ENCODE measurements at regions not wholly inside any gene's neighbourhood (a gene's known extent, or its start where the extent isn't known, plus 50 kb on each side); places are given as distances from the start of the nearest gene placed in this dataset.
"Not testable (repeated sequence)": the region's sequence is repeated elsewhere in the genome, so short reads cannot be mapped to it uniquely, and the experiment has no call there.

- H3K4me3 ChIP-seq (ENCODE audit: low read length); DNase-seq; H3K9me3 ChIP-seq (replicated peaks; ENCODE audit: control insufficient read depth, low read depth, low read length); H3K36me3 ChIP-seq (ENCODE audit: control insufficient read depth, insufficient read depth, low read length); H3K27ac ChIP-seq (ENCODE audit: low read length); H3K27me3 ChIP-seq (ENCODE audit: control insufficient read depth, insufficient read depth, low read length); H3K4me1 ChIP-seq (ENCODE audit: control insufficient read depth, insufficient read depth, low read length): not testable (repeated sequence)
- 89% methylated on average over 12 of the region's 26 CpGs for WGBS (ENCODE audit: insufficient coverage)
Measured at GRCh38 chr7:6926193-6927174, 100.4 kb upstream of the CCZ1B start.

- H3K36me3 ChIP-seq (ENCODE audit: control insufficient read depth, insufficient read depth, low read length); H3K4me3 ChIP-seq (ENCODE audit: low read length); H3K27ac ChIP-seq (ENCODE audit: low read length); H3K4me1 ChIP-seq (ENCODE audit: control insufficient read depth, insufficient read depth, low read length); H3K27me3 ChIP-seq (ENCODE audit: control insufficient read depth, insufficient read depth, low read length); H3K9me3 ChIP-seq (replicated peaks; ENCODE audit: control insufficient read depth, low read depth, low read length); DNase-seq: not testable (repeated sequence)
- 90% methylated on average over 2 of the region's 8 CpGs for WGBS (ENCODE audit: insufficient coverage)
Measured at GRCh38 chr7:6927643-6928042, 101.6 kb upstream of the CCZ1B start.

GRCh38 chr7:6929588-6929987 lies 103.5 kb upstream of the CCZ1B start:
- H3K9me3 ChIP-seq (replicated peaks; ENCODE audit: control insufficient read depth, low read depth, low read length); H3K27me3 ChIP-seq (ENCODE audit: control insufficient read depth, insufficient read depth, low read length); H3K36me3 ChIP-seq (ENCODE audit: control insufficient read depth, insufficient read depth, low read length); H3K27ac ChIP-seq (ENCODE audit: low read length); H3K4me3 ChIP-seq (ENCODE audit: low read length); DNase-seq; H3K4me1 ChIP-seq (ENCODE audit: control insufficient read depth, insufficient read depth, low read length): not testable (repeated sequence)
- 95% methylated on average over 3 of the region's 7 CpGs for WGBS (ENCODE audit: insufficient coverage)

- not testable (repeated sequence) for H3K36me3 ChIP-seq (ENCODE audit: control insufficient read depth, insufficient read depth, low read length); H3K27ac ChIP-seq (ENCODE audit: low read length); H3K4me3 ChIP-seq (ENCODE audit: low read length); H3K27me3 ChIP-seq (ENCODE audit: control insufficient read depth, insufficient read depth, low read length); H3K4me1 ChIP-seq (ENCODE audit: control insufficient read depth, insufficient read depth, low read length); H3K9me3 ChIP-seq (replicated peaks; ENCODE audit: control insufficient read depth, low read depth, low read length)
- peak; percentile 9 for DNase-seq
- WGBS (ENCODE audit: insufficient coverage): 65% methylated on average over 5 of the region's 7 CpGs
Measured at GRCh38 chr7:6930081-6930635, 104.1 kb upstream of the CCZ1B start.

- not testable (repeated sequence) for H3K27me3 ChIP-seq (ENCODE audit: control insufficient read depth, insufficient read depth, low read length)
Measured at GRCh38 chr7:6930787-6931186, 104.7 kb upstream of the CCZ1B start.

GRCh38 chr7:6931456-6931855 lies 105.4 kb upstream of the CCZ1B start:
- H3K9me3 ChIP-seq (replicated peaks; ENCODE audit: control insufficient read depth, low read depth, low read length); H3K27me3 ChIP-seq (ENCODE audit: control insufficient read depth, insufficient read depth, low read length); DNase-seq; H3K4me3 ChIP-seq (ENCODE audit: low read length); H3K36me3 ChIP-seq (ENCODE audit: control insufficient read depth, insufficient read depth, low read length); H3K27ac ChIP-seq (ENCODE audit: low read length); H3K4me1 ChIP-seq (ENCODE audit: control insufficient read depth, insufficient read depth, low read length): not testable (repeated sequence)
- 91% methylated on average over 1 of the region's 7 CpGs for WGBS (ENCODE audit: insufficient coverage)

More at GRCh38 chr7:6930787-6931186, 104.7 kb upstream of the CCZ1B start:
- not testable (repeated sequence) for H3K36me3 ChIP-seq (ENCODE audit: control insufficient read depth, insufficient read depth, low read length); DNase-seq; H3K27ac ChIP-seq (ENCODE audit: low read length); H3K4me3 ChIP-seq (ENCODE audit: low read length); H3K9me3 ChIP-seq (replicated peaks; ENCODE audit: control insufficient read depth, low read depth, low read length); H3K4me1 ChIP-seq (ENCODE audit: control insufficient read depth, insufficient read depth, low read length)
- 5% methylated on average over 3 of the region's 11 CpGs for WGBS (ENCODE audit: insufficient coverage)

GRCh38 chr7:6933954-6934632 lies 108.0 kb upstream of the CCZ1B start:
- DNase-seq; H3K4me3 ChIP-seq (ENCODE audit: low read length); H3K27ac ChIP-seq (ENCODE audit: low read length); H3K9me3 ChIP-seq (replicated peaks; ENCODE audit: control insufficient read depth, low read depth, low read length); H3K27me3 ChIP-seq (ENCODE audit: control insufficient read depth, insufficient read depth, low read length); H3K36me3 ChIP-seq (ENCODE audit: control insufficient read depth, insufficient read depth, low read length); H3K4me1 ChIP-seq (ENCODE audit: control insufficient read depth, insufficient read depth, low read length): not testable (repeated sequence)
- WGBS (ENCODE audit: insufficient coverage): 86% methylated on average over 11 of the region's 17 CpGs

- Histone ChIP-seq H3K4me3 (ENCODE audit: low read length) (no peak overlapping the region), H3K36me3 (ENCODE audit: control insufficient read depth, insufficient read depth, low read length) (no peaks in the 10 kb centered on the region), H3K27ac (ENCODE audit: low read length) (no peak overlapping the region), H3K4me1 (ENCODE audit: control insufficient read depth, insufficient read depth, low read length) (no peaks in the 10 kb centered on the region), H3K9me3 (replicated peaks; ENCODE audit: control insufficient read depth, low read depth, low read length) (no peaks in the 10 kb centered on the region), H3K27me3 (ENCODE audit: control insufficient read depth, insufficient read depth, low read length) (no peaks in the 10 kb centered on the region)
- DNase-seq: no peak
- 81% methylated on average over 13 of the region's 21 CpGs for WGBS (ENCODE audit: insufficient coverage)
Measured at GRCh38 chr7:6934981-6935380, 108.9 kb upstream of the CCZ1B start.

- WGBS (ENCODE audit: insufficient coverage): no CpG with 5 or more reads among the region's 7 CpGs
- not testable (repeated sequence) for H3K27me3 ChIP-seq (ENCODE audit: control insufficient read depth, insufficient read depth, low read length); DNase-seq; H3K9me3 ChIP-seq (replicated peaks; ENCODE audit: control insufficient read depth, low read depth, low read length); H3K36me3 ChIP-seq (ENCODE audit: control insufficient read depth, insufficient read depth, low read length); H3K4me1 ChIP-seq (ENCODE audit: control insufficient read depth, insufficient read depth, low read length); H3K4me3 ChIP-seq (ENCODE audit: low read length); H3K27ac ChIP-seq (ENCODE audit: low read length)
Measured at GRCh38 chr7:6936626-6937025, 110.6 kb upstream of the CCZ1B start.

- H3K27me3 ChIP-seq (ENCODE audit: control insufficient read depth, insufficient read depth, low read length); H3K27ac ChIP-seq (ENCODE audit: low read length); H3K4me3 ChIP-seq (ENCODE audit: low read length); DNase-seq; H3K9me3 ChIP-seq (replicated peaks; ENCODE audit: control insufficient read depth, low read depth, low read length); H3K36me3 ChIP-seq (ENCODE audit: control insufficient read depth, insufficient read depth, low read length); H3K4me1 ChIP-seq (ENCODE audit: control insufficient read depth, insufficient read depth, low read length): not testable (repeated sequence)
- no CpG with 5 or more reads among the region's 9 CpGs for WGBS (ENCODE audit: insufficient coverage)
Measured at GRCh38 chr7:6937746-6938145, 111.7 kb upstream of the CCZ1B start.
